ENCODE measurements at regions not wholly inside any gene's neighbourhood (a gene's known extent, or its start where the extent isn't known, plus 50 kb on each side); places are given as distances from the start of the nearest gene placed in this dataset.
"Not testable (repeated sequence)": the region's sequence is repeated elsewhere in the genome, so short reads cannot be mapped to it uniquely, and the experiment has no call there.

DNA sequence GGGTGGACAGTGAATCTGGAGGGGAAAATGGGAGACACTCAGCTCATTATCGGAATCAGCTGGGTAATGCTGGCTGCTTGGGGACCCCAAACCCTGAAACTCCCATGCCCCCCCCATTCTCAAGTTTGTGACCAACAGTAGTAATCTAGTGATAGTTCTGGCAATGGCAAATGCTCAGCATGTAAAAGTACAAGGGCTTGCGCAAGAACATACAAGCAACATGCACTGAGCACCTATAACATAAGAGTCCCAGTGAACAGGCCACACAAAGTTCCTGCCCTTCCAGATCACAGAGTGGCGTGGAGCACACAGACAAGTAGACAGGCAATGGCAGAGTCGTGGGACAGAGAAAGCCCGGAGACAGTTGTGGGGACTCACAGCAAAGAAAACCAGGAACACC lies 407.9 kb downstream of the MED13L start:
- H3K36me3 Mint-ChIP-seq (ENCODE audit: low read depth), result no peaks in the 10 kb centered on the region
- H3K9me3 Mint-ChIP-seq, result no peaks in the 10 kb centered on the region
- no peak overlapping the region for H3K4me3 Mint-ChIP-seq
- H3K4me1 Mint-ChIP-seq, result no peaks in the 10 kb centered on the region
- no peak for DNase-seq
- no peak overlapping the region for H3K27ac Mint-ChIP-seq
- peaks cover 36% of the 10 kb centered on the region for H3K27me3 Mint-ChIP-seq
- no peak for ATAC-seq

DNA sequence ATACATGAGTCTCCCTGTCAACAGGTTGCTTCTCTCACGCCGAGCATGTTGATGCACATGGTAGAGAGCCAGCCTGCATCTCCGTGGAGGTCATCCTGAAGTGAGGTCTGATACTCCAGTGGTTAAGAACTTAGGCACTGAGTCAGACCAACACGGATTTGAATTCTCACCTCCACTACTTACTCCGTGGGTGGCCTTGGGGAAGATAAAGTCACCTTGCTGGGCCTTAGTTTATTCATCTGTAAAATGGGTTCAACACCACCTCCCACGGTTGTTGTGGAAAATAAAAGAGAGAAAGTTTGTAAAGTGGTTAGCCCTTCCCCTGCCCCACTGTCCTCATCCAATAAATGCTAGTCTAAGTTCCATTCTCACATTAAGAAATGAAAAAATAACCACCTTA lies 408.9 kb downstream of the MED13L start:
- Mint-ChIP-seq H3K4me3 (no peak overlapping the region), H3K4me1 (no peaks in the 10 kb centered on the region), H3K27ac (no peak overlapping the region), H3K9me3 (no peaks in the 10 kb centered on the region), H3K27me3 (peaks cover 30% of the 10 kb centered on the region), H3K36me3 (ENCODE audit: low read depth) (no peaks in the 10 kb centered on the region)
- no peak for ATAC-seq
- no peak for DNase-seq

GRCh38 chr12:115867854-115868253 lies 409.6 kb downstream of the MED13L start:
- peaks cover 30% of the 10 kb centered on the region for H3K27me3 Mint-ChIP-seq
- no peaks in the 10 kb centered on the region for H3K9me3 Mint-ChIP-seq
- H3K4me1 Mint-ChIP-seq, result no peaks in the 10 kb centered on the region
- DNase-seq (no peak), ATAC-seq (no peak)
- H3K36me3 Mint-ChIP-seq (ENCODE audit: low read depth), result no peaks in the 10 kb centered on the region
- H3K27ac Mint-ChIP-seq, result no peak overlapping the region
- no peak overlapping the region for H3K4me3 Mint-ChIP-seq

DNA sequence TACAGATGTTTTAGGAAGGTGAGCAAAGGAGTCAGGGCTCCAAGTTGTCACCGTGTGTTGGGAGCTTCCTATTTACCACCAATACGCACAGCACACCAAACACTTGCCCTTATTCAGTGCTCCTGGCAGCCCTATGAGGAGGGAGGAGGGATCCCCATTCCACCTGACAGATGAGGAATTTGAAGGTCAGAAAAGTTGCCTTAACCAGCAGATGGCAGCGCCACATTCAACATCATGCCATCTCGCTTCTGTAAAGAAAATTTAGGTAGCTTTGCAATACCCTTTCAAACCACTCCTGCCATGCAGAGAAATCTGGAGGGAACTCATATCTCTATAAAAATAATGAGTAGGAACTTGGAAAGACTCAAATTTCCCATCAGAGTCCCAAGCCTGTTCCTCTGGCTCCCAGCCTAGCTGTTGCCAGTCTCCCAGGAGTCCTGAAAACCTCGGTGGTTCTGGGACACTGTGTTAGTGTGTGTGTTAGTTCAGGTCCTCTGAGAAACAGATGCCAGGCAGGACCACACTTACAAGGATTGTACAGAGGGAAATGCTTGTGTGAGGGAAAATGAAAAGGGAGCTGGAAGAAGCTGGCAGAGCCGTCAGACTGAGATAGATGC lies 410.5 kb downstream of the MED13L start:
- no peak for DNase-seq
- no peaks in the 10 kb centered on the region for H3K4me1 Mint-ChIP-seq
- ATAC-seq, result no peak

GRCh38 chr12:115866281-115866680 lies 411.2 kb downstream of the MED13L start:
- not testable (repeated sequence) for H3K36me3 Mint-ChIP-seq (ENCODE audit: low read depth); H3K27ac Mint-ChIP-seq; DNase-seq; ATAC-seq; H3K4me3 Mint-ChIP-seq; H3K4me1 Mint-ChIP-seq; H3K9me3 Mint-ChIP-seq
- peaks cover 27% of the 10 kb centered on the region for H3K27me3 Mint-ChIP-seq

More for the DNA sequence above, 410.5 kb downstream of the MED13L start:
- H3K27me3 Mint-ChIP-seq, result peaks cover 28% of the 10 kb centered on the region
- no peak overlapping the region for H3K27ac Mint-ChIP-seq
- no peaks in the 10 kb centered on the region for H3K36me3 Mint-ChIP-seq (ENCODE audit: low read depth)
- H3K9me3 Mint-ChIP-seq, result no peaks in the 10 kb centered on the region
- no peak overlapping the region for H3K4me3 Mint-ChIP-seq

- H3K27me3 Mint-ChIP-seq, result peaks cover 22% of the 10 kb centered on the region
- peaks cover 4% of the 10 kb centered on the region for H3K9me3 Mint-ChIP-seq
- no peaks in the 10 kb centered on the region for H3K4me1 Mint-ChIP-seq
- no peak for DNase-seq
- H3K36me3 Mint-ChIP-seq (ENCODE audit: low read depth), result no peaks in the 10 kb centered on the region
- ATAC-seq, result no peak
- no peak overlapping the region for H3K4me3 Mint-ChIP-seq
- no peak overlapping the region for H3K27ac Mint-ChIP-seq
These were observed 413.1 kb downstream of the MED13L start for GRCh38 chr12:115864396-115864795.

- Mint-ChIP-seq H3K4me1 (no peaks in the 10 kb centered on the region), H3K27me3 (peaks cover 13% of the 10 kb centered on the region), H3K4me3 (no peak overlapping the region), H3K27ac (no peak overlapping the region), H3K9me3 (peaks cover 4% of the 10 kb centered on the region), H3K36me3 (ENCODE audit: low read depth) (no peaks in the 10 kb centered on the region)
- DNase-seq (no peak), ATAC-seq (no peak)
These were observed 416.9 kb downstream of the MED13L start for GRCh38 chr12:115860619-115861018.

GRCh38 chr12:115859231-115859630 lies 418.3 kb downstream of the MED13L start:
- H3K9me3 Mint-ChIP-seq, result peaks cover 4% of the 10 kb centered on the region
- H3K36me3 Mint-ChIP-seq (ENCODE audit: low read depth), result no peaks in the 10 kb centered on the region
- H3K4me3 Mint-ChIP-seq, result no peak overlapping the region
- no peak overlapping the region for H3K27ac Mint-ChIP-seq
- peaks cover 13% of the 10 kb centered on the region for H3K27me3 Mint-ChIP-seq
- DNase-seq, result no peak
- ATAC-seq, result no peak
- H3K4me1 Mint-ChIP-seq, result no peaks in the 10 kb centered on the region

GRCh38 chr12:115857923-115858322 lies 419.6 kb downstream of the MED13L start:
- Mint-ChIP-seq H3K4me1 (no peaks in the 10 kb centered on the region), H3K27ac (no peak overlapping the region), H3K9me3 (peaks cover 4% of the 10 kb centered on the region), H3K4me3 (no peak overlapping the region), H3K36me3 (ENCODE audit: low read depth) (no peaks in the 10 kb centered on the region), H3K27me3 (peaks cover 13% of the 10 kb centered on the region)
- DNase-seq (no peak), ATAC-seq (no peak)

DNA sequence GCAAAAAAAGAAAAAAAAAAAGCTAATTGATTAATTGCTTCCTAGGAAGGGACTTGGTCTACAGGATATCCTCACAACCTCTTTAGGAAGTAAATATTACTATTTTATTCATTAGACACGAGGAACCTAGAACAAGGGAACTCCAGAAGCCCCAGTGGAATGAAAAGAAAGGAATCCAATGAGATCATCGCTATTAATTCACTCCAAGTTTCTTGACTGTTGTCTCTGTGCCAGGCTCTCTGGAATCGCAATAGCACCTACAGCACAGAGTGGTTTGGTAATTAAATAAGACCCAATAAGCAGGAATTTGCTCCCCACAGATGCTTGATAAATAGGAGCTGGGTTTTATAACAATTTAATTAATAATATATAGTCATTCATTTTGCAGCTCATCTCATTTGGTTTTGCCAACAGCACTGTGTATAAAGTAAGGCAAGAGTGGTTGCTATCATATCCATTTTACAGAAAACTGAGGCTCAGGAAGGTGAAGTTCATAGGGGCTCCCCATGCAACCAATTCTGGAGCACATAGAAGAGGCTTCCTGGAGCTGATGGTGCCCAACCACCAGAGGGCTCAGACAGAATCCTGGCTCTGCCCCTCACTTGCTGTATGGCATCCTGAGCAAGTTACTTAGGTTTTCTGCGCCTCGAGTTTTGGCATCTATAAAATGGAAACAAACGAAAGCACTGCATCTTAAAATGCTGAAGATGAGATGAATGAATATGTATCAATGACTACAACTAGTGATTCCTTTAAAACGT lies 420.2 kb downstream of the MED13L start:
- Mint-ChIP-seq H3K4me1 (no peaks in the 10 kb centered on the region), H3K36me3 (ENCODE audit: low read depth) (no peaks in the 10 kb centered on the region), H3K9me3 (peaks cover 4% of the 10 kb centered on the region), H3K4me3 (no peak overlapping the region), H3K27ac (no peak overlapping the region), H3K27me3 (peaks cover 13% of the 10 kb centered on the region)
- DNase-seq, result no peak
- ATAC-seq, result no peak

DNA sequence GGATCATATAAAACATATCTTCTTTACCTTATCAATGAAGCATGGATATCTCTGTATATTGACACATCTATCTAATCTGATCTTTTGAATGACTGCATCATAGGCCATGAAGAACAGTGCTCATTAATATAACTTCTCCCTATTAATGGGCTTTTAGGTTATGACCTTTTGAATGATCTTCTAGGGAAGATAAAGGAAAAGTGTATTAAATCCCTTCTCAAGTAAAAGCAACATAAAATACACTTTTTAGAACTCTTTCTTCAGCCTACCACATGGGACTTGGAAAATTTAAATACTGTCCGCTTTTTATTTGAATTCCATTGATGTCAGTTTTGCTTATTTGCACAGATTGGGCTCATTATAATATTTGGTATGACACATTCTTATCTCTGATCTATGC lies 425.4 kb downstream of the MED13L start:
- no peak for DNase-seq
- no peak overlapping the region for H3K4me3 Mint-ChIP-seq
- no peaks in the 10 kb centered on the region for H3K36me3 Mint-ChIP-seq (ENCODE audit: low read depth)
- H3K27ac Mint-ChIP-seq, result no peak overlapping the region
- H3K27me3 Mint-ChIP-seq, result peaks cover 6% of the 10 kb centered on the region
- peaks cover 7% of the 10 kb centered on the region for H3K9me3 Mint-ChIP-seq
- ATAC-seq, result no peak
- H3K4me1 Mint-ChIP-seq, result no peaks in the 10 kb centered on the region

DNA sequence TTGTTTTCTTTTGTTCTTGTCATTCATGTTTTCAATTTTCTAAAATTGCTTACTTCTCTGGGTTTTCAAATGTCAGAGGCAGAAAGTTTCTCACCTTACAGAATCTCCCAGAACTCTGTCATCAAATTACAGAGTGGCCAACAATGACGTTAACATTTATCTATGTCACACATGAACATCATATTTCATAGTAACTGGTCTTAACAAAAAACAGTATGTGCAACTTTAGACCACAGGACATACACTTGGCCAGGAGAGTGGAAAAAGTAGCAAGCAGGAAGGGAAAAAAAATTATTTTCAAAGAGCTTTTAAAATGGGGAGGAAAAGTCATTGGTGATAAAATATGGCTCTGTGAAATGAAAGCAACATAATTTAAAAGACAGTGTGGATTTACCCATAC lies 426.5 kb downstream of the MED13L start:
- peaks cover 6% of the 10 kb centered on the region for H3K27me3 Mint-ChIP-seq
- ATAC-seq, result no peak
- H3K9me3 Mint-ChIP-seq, result peaks cover 7% of the 10 kb centered on the region
- no peaks in the 10 kb centered on the region for H3K36me3 Mint-ChIP-seq (ENCODE audit: low read depth)
- H3K4me3 Mint-ChIP-seq, result no peak overlapping the region
- DNase-seq, result no peak
- H3K4me1 Mint-ChIP-seq, result no peaks in the 10 kb centered on the region
- H3K27ac Mint-ChIP-seq, result no peak overlapping the region

DNA sequence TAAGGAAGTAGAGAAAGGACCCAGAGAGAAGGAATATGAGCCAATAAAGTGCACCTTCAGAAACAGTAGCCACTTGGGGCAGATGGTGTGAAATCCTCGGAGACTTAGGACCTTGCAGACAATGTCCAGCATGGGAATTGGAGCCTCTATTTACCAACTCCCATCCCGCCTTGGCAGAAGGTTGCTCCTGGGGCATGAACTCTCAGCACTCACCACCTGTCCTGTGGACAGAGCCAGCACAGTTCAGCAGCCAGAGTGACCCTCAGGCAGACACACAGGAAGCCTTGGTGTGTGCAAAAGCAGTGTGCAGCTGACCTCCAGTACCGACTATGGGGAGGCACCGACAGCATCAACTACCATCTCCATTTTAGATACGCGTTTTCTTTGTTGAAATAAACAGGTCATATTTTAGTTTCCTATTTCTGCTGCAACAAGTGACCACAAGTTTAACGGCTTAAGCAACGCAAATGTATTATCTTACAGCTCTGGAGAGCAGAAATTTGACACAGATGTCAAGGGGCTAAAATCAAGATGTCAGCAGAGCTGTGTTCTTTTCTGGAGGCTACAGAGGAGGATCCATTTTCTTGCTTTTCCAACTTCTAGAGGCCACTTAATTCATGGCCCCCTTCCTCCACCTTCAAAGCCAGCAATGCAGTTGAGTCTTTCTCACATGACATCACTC lies 428.1 kb downstream of the MED13L start:
- no peak for DNase-seq
- Mint-ChIP-seq H3K36me3 (ENCODE audit: low read depth) (no peaks in the 10 kb centered on the region), H3K27me3 (peaks cover 6% of the 10 kb centered on the region), H3K4me1 (no peaks in the 10 kb centered on the region), H3K9me3 (peaks cover 11% of the 10 kb centered on the region), H3K27ac (no peak overlapping the region), H3K4me3 (no peak overlapping the region)
- ATAC-seq, result no peak

DNA sequence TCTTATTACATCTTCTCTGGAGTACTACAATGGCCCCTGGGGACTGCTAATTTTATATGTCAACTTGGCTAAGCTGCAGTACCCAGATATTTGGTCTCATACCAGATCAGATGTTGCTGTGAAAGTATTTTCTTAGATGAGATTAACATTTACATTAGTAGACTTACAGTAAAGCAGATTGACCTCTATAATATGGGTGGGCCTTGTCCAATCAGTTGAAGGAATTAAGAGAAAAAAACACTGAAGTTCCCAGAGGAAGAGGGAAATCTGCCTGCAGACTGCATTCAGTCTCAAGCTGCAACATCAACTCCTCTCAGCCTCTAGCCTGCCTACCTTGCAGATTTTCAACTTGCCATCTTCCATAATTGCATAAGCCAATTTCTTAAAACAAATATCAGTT lies 430.1 kb downstream of the MED13L start:
- H3K27ac Mint-ChIP-seq, result no peak overlapping the region
- H3K4me3 Mint-ChIP-seq, result no peak overlapping the region
- H3K36me3 Mint-ChIP-seq (ENCODE audit: low read depth), result no peaks in the 10 kb centered on the region
- ATAC-seq (no peak), DNase-seq (no peak)
- peaks cover 11% of the 10 kb centered on the region for H3K9me3 Mint-ChIP-seq
- peaks cover 6% of the 10 kb centered on the region for H3K27me3 Mint-ChIP-seq
- H3K4me1 Mint-ChIP-seq, result no peaks in the 10 kb centered on the region

GRCh38 chr12:115846516-115846915 lies 431.0 kb downstream of the MED13L start:
- no peaks in the 10 kb centered on the region for H3K4me1 Mint-ChIP-seq
- H3K4me3 Mint-ChIP-seq, result no peak overlapping the region

More at GRCh38 chr12:115846516-115846915, 431.0 kb downstream of the MED13L start:
- H3K27me3 Mint-ChIP-seq, result peaks cover 6% of the 10 kb centered on the region
- no peaks in the 10 kb centered on the region for H3K36me3 Mint-ChIP-seq (ENCODE audit: low read depth)
- H3K9me3 Mint-ChIP-seq, result peaks cover 11% of the 10 kb centered on the region
- no peak overlapping the region for H3K27ac Mint-ChIP-seq
- ATAC-seq (no peak), DNase-seq (no peak)

Measured in activated naive CD8-positive, alpha-beta T cell treated with anti-CD3 and anti-CD28 coated beads, Interleukin-2, amount 50 U/mL, for 24 hours (primary cell).